PFSK-1 (cell line): ENCODE measurements at regions not wholly inside any gene's neighbourhood (a gene's known extent, or its start where the extent isn't known, plus 50 kb on each side); places are given as distances from the start of the nearest gene placed in this dataset.
A peak's percentile ranks its signal among the peaks of the same experiment; 100 is the strongest.

ENCODE experiments used
- FOXP2 ChIP-seq: optimal IDR thresholded peaks from 2 replicates; pipeline ENCODE3; 2011; ENCODE audit warnings: borderline replicate concordance, control low read depth, inconsistent platforms; ENCODE audit not compliant: insufficient read depth; ENCODE audit errors: extremely low read length, extremely low read depth
- POLR2AphosphoS5 ChIP-seq: IDR thresholded peaks from 2 replicates; pipeline ENCODE4 v1.6.1; 2012; ENCODE audit warnings: low read depth, mild to moderate bottlenecking, control low read depth, low read length, moderate library complexity
- SIN3A ChIP-seq: IDR thresholded peaks from 2 replicates; pipeline ENCODE4 v1.6.1; 2012; ENCODE audit warnings: mild to moderate bottlenecking, low read length, moderate library complexity, borderline replicate concordance; ENCODE audit not compliant: insufficient read depth
- TAF1 ChIP-seq: IDR thresholded peaks from 2 replicates; pipeline ENCODE4 v1.6.1; 2012; ENCODE audit warnings: low read length, control low read depth, borderline replicate concordance; ENCODE audit not compliant: insufficient read depth
- TF ChIP-seq, protein P1 (sequence below), 2 experiments: IDR thresholded peaks; 2 replicates each; pipeline versions ENCODE4 v1.6.1 to v1.8.0; 2011 to 2012; ENCODE audit warnings: low read depth in 2 of 2, low read length in 2 of 2, control low read depth in 1 of 2, inconsistent platforms in 1 of 2, mild to moderate bottlenecking in 1 of 2, moderate library complexity in 1 of 2; ENCODE audit not compliant: insufficient read depth in 1 of 2

DNA sequence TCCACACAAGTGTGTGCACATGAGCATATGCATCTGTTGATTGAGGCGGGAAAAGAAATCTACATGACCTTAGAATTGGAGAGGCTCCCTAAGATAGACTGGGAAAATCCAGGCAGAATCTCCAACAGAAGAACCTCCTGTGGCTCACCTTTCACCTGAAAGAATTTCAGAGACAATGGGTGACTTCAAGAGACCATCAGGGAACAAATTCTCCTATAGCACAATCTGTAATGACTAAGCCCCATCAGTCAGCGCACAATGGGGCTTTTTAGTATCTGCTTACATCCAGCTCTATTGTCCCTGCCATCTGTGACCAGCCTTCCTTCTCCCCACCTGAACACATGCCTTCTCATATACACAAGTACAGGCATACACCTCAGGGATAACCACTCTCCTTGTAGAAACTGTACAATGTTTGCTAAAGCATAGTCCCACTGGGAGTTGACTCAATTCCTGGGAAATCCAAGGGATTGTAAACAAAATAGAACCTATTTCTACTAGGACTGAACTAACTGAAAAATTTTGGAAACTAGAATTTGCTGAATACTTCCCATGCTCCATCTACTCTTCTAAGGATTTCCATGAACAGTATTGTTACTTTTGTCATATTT is 150.8 kb upstream of the STXBP5 start:
- TF ChIP-seq TAF1: no peak
- TF ChIP-seq POLR2AphosphoS5: no peak
- no peak for TF ChIP-seq FOXP2
- TF ChIP-seq, protein P1, sequence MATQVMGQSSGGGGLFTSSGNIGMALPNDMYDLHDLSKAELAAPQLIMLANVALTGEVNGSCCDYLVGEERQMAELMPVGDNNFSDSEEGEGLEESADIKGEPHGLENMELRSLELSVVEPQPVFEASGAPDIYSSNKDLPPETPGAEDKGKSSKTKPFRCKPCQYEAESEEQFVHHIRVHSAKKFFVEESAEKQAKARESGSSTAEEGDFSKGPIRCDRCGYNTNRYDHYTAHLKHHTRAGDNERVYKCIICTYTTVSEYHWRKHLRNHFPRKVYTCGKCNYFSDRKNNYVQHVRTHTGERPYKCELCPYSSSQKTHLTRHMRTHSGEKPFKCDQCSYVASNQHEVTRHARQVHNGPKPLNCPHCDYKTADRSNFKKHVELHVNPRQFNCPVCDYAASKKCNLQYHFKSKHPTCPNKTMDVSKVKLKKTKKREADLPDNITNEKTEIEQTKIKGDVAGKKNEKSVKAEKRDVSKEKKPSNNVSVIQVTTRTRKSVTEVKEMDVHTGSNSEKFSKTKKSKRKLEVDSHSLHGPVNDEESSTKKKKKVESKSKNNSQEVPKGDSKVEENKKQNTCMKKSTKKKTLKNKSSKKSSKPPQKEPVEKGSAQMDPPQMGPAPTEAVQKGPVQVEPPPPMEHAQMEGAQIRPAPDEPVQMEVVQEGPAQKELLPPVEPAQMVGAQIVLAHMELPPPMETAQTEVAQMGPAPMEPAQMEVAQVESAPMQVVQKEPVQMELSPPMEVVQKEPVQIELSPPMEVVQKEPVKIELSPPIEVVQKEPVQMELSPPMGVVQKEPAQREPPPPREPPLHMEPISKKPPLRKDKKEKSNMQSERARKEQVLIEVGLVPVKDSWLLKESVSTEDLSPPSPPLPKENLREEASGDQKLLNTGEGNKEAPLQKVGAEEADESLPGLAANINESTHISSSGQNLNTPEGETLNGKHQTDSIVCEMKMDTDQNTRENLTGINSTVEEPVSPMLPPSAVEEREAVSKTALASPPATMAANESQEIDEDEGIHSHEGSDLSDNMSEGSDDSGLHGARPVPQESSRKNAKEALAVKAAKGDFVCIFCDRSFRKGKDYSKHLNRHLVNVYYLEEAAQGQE (IDR thresholded peaks at IDR 0.05; ENCODE audit: insufficient read depth in 1 of 2, low read depth in 2 of 2, low read length in 2 of 2): no peak
- no peak for TF ChIP-seq SIN3A

DNA sequence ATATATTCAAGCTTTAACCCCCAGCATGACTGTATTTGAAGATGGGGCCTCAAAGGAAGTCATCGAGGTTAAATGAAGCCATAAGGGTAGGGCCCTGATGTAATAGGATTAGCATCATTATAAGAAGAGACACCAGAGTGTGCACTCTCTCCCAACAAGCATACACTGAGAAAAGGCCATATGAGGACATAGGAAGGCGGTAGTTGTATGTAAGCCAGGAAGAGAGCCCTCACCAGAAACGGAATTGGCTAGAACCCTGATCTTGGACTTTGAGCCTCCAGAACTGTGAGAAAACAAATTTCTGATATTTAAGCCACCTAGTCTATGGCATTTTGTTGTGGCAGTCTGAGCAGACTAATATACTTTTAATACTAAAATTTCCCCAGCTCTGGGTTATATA is 150.1 kb upstream of the STXBP5 start:
- TF ChIP-seq, protein P1 (IDR thresholded peaks at IDR 0.05; ENCODE audit: insufficient read depth in 1 of 2, low read depth in 2 of 2, low read length in 2 of 2): no peak
- TF ChIP-seq POLR2AphosphoS5 (no peak), TAF1 (no peak), FOXP2 (no peak), SIN3A (no peak)

DNA sequence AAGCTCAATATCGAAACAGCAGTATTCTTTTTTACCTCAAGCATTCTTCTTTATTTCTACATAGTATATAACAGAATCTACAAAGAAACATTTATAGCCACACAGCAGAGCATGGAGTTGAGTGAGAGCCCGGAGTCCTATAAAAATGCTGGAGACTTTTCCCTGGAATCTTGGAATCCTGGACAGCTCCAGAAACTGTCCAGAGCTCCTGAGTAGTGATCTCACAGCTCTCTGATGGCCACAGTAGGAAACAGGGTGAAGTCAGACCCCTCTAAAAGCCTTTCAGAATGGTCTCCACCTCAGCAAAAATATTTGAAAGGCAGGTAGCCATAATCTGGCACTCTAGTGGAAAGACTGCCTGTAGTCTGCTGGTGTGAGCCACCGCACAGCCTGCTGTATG is 149.3 kb upstream of the STXBP5 start:
- TF ChIP-seq TAF1 (no peak), POLR2AphosphoS5 (no peak), SIN3A (no peak), FOXP2 (no peak)
- TF ChIP-seq, protein P1 (IDR thresholded peaks at IDR 0.05; ENCODE audit: insufficient read depth in 1 of 2, low read depth in 2 of 2, low read length in 2 of 2): peak; percentile 40 to 75; a peak in 3 of 4 replicates

DNA sequence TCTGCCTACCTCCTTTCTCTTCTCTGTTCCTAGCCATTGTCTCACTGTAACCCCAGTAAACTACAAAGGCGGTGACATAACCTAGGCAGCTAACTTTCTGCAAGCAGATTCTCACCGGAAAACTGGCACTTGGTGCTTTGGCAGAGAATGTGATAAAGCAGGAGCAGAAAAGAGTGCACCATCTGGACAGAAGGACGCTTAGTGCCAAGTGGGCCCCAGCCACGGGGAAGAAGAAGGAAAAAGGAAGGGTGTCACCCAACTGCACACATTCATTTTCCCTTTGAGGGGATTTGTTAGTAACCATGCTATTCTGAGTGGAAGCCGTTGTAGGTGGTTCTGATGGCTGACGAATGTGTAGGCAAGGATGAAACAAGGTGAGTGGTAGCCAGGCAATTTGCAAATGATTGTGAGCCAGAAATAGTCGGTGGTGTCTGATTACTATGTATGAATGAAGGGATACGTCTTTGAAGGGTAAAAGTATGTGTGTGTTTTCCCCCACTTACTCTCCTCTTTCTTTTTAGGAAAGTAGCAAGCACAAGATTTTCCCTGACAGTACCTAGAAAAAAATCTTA is 148.3 kb upstream of the STXBP5 start:
- no peak for TF ChIP-seq SIN3A
- no peak for TF ChIP-seq POLR2AphosphoS5
- TF ChIP-seq TAF1: no peak
- TF ChIP-seq FOXP2: no peak
- TF ChIP-seq, protein P1 (IDR thresholded peaks at IDR 0.05; ENCODE audit: insufficient read depth in 1 of 2, low read depth in 2 of 2, low read length in 2 of 2): no peak

DNA sequence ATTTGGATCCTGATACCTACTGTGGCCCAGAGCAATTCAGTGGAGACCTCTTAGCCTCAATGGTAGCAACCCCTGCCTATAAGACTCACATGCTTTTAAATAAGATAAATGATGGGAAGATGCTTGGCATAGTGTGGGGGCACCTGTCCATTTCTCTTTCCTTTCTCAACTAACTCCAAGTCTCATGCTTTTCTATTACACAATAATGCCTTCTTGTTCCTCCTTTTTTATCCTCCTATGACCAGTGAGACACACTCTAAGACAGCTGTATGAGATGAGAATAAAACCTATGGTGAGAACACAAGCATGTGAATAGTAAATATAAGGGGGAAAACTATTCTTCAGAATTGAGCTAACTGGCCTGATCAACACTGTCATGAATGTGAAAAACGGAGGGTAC is 147.0 kb upstream of the STXBP5 start:
- TF ChIP-seq POLR2AphosphoS5 (no peak), SIN3A (no peak), FOXP2 (no peak), TAF1 (no peak)
- TF ChIP-seq, protein P1 (IDR thresholded peaks at IDR 0.05; ENCODE audit: insufficient read depth in 1 of 2, low read depth in 2 of 2, low read length in 2 of 2): no peak
